Neural cell (in vitro differentiated cells): ENCODE measurements at regions not wholly inside any gene's neighbourhood (a gene's known extent, or its start where the extent isn't known, plus 50 kb on each side); places are given as distances from the start of the nearest gene placed in this dataset.
A peak's percentile ranks its signal among the peaks of the same experiment; 100 is the strongest.
"Not testable (repeated sequence)": the region's sequence is repeated elsewhere in the genome, so short reads cannot be mapped to it uniquely, and the experiment has no call there.

ENCODE experiments used
- H2AFZ ChIP-seq: fragments of 200-600, 300-800 bp; sonication (generic), shearing (Covaris generic); 2 replicates; pipeline ENCODE4 v1.6.0; 2014; ENCODE audit warnings: low read depth, mild to moderate bottlenecking, antibody characterized with exemption, low read length, moderate library complexity
- H3F3A ChIP-seq: fragments of 200-600 bp; shearing (Covaris generic); 2 replicates; pipeline ENCODE4 v1.6.1; 2016; ENCODE audit warnings: mild to moderate bottlenecking, moderate library complexity, mixed read lengths, antibody characterized with exemption, low read length; ENCODE audit not compliant: insufficient read depth, poor library complexity, severe bottlenecking
- H3K27ac ChIP-seq: fragments of 200-600, 300-800 bp; sonication (generic), shearing (Covaris generic); 2 replicates; pipeline ENCODE4 v1.5.1; 2014; ENCODE audit warnings: mild to moderate bottlenecking, low read length, moderate library complexity
- H3K27me3 ChIP-seq: fragments of 300-800, 200-600 bp; sonication (generic), shearing (Covaris generic); 2 replicates; pipeline ENCODE4 v1.6.0; 2014; ENCODE audit warnings: mild to moderate bottlenecking, low read depth, low read length, moderate library complexity; ENCODE audit not compliant: insufficient read depth
- H3K36me3 ChIP-seq: fragments of 300-800, 200-600 bp; sonication (generic), shearing (Covaris generic); 2 replicates; pipeline ENCODE4 v1.5.1; 2014; ENCODE audit warnings: mild to moderate bottlenecking, antibody characterized with exemption, low read length, moderate library complexity; ENCODE audit not compliant: insufficient read depth
- H3K4me2 ChIP-seq: fragments of 300-800, 200-600 bp; sonication (generic), shearing (Covaris generic); 2 replicates; pipeline ENCODE4 v1.6.0; 2014; ENCODE audit warnings: mild to moderate bottlenecking, low read length
- H3K4me3 ChIP-seq: fragments of 300-800, 200-600 bp; sonication (generic), shearing (Covaris generic); 2 replicates; pipeline ENCODE4 v1.5.1; 2014; ENCODE audit warnings: mild to moderate bottlenecking, low read length, moderate library complexity
- H3K79me2 ChIP-seq: fragments of 200-600 bp; shearing (Covaris generic); replicated peaks from 2 replicates; pipeline ENCODE4 v1.6.0; 2014; ENCODE audit warnings: mild to moderate bottlenecking, low read length, moderate library complexity; ENCODE audit not compliant: insufficient read depth
- H3K9ac ChIP-seq: fragments of 300-800, 200-600 bp; sonication (generic), shearing (Covaris generic); 2 replicates; pipeline ENCODE4 v1.6.1; 2016; ENCODE audit warnings: mild to moderate bottlenecking, low read length, mixed read lengths
- H3K9me2 ChIP-seq: fragments of 200-600 bp; shearing (Covaris generic); 2 replicates; pipeline ENCODE4 v1.6.1; 2016; ENCODE audit warnings: mild to moderate bottlenecking, low read length, mixed read lengths; ENCODE audit not compliant: insufficient read depth
- H3K9me3 ChIP-seq: fragments of 200-600, 300-800 bp; sonication (generic), shearing (Covaris generic); 2 replicates; pipeline ENCODE4 v1.6.1; 2016; ENCODE audit warnings: mild to moderate bottlenecking, mixed run types, low read length, moderate library complexity, mixed read lengths
- H4K20me1 ChIP-seq: fragments of 200-600 bp; shearing (Covaris generic); 2 replicates; pipeline ENCODE4 v1.6.1; 2016; ENCODE audit warnings: mild to moderate bottlenecking, mixed run types; ENCODE audit not compliant: insufficient read depth
- EP300 ChIP-seq: fragments of 450-650 bp; conservative IDR thresholded peaks from 2 replicates; pipeline ENCODE4 v1.6.1; 2014; ENCODE audit warnings: antibody characterized with exemption, mild to moderate bottlenecking, moderate library complexity; ENCODE audit not compliant: poor library complexity, severe bottlenecking
- EZH2 ChIP-seq: fragments of 200-600, 300-800 bp; shearing (Covaris generic), sonication (generic); IDR thresholded peaks from 2 replicates; pipeline ENCODE4 v1.6.1; 2014; ENCODE audit warnings: antibody characterized with exemption, low read length, borderline replicate concordance, mild to moderate bottlenecking; ENCODE audit not compliant: insufficient read depth, poor library complexity, severe bottlenecking
- MXI1 ChIP-seq: fragments of 450-650 bp; conservative IDR thresholded peaks from 2 replicates; pipeline ENCODE4 v1.6.1; 2014; ENCODE audit warnings: antibody characterized with exemption, mild to moderate bottlenecking; ENCODE audit not compliant: poor library complexity, severe bottlenecking
- POLR2AphosphoS5 ChIP-seq: IDR thresholded peaks from 2 replicates; pipeline ENCODE4 v1.6.1; 2012
- RAD21 ChIP-seq: fragments of 450-650 bp; conservative IDR thresholded peaks from 2 replicates; pipeline ENCODE4 v1.6.1; 2014; ENCODE audit warnings: antibody characterized with exemption, mild to moderate bottlenecking, moderate library complexity
- SMC3 ChIP-seq: fragments of 450-650 bp; conservative IDR thresholded peaks from 2 replicates; pipeline ENCODE4 v1.6.1; 2014; ENCODE audit warnings: antibody characterized with exemption, mild to moderate bottlenecking, moderate library complexity; ENCODE audit not compliant: poor library complexity
- TAF1 ChIP-seq: IDR thresholded peaks from 2 replicates; pipeline ENCODE4 v1.6.1; 2012; ENCODE audit warnings: low read depth
- TF ChIP-seq, protein P1 (sequence below): fragments of 450-650 bp; IDR thresholded peaks from 2 replicates; pipeline ENCODE4 v1.5.1; 2014; ENCODE audit warnings: antibody characterized with exemption, mild to moderate bottlenecking, moderate library complexity; ENCODE audit not compliant: poor library complexity, severe bottlenecking
- TF ChIP-seq, protein P2 (sequence below): IDR thresholded peaks from 2 replicates; pipeline ENCODE4 v1.6.1; 2012; ENCODE audit warnings: borderline replicate concordance

- not testable (repeated sequence) for H3K9ac ChIP-seq, H3K27me3 ChIP-seq, H2AFZ ChIP-seq, H3K4me3 ChIP-seq, H4K20me1 ChIP-seq, H3K9me2 ChIP-seq, H3K9me3 ChIP-seq, H3F3A ChIP-seq, H3K36me3 ChIP-seq, H3K79me2 ChIP-seq, H3K4me2 ChIP-seq, H3K27ac ChIP-seq
- TF ChIP-seq RAD21 (peak; percentile 73), SMC3 (peak; percentile 82)
- TF ChIP-seq, protein P1, sequence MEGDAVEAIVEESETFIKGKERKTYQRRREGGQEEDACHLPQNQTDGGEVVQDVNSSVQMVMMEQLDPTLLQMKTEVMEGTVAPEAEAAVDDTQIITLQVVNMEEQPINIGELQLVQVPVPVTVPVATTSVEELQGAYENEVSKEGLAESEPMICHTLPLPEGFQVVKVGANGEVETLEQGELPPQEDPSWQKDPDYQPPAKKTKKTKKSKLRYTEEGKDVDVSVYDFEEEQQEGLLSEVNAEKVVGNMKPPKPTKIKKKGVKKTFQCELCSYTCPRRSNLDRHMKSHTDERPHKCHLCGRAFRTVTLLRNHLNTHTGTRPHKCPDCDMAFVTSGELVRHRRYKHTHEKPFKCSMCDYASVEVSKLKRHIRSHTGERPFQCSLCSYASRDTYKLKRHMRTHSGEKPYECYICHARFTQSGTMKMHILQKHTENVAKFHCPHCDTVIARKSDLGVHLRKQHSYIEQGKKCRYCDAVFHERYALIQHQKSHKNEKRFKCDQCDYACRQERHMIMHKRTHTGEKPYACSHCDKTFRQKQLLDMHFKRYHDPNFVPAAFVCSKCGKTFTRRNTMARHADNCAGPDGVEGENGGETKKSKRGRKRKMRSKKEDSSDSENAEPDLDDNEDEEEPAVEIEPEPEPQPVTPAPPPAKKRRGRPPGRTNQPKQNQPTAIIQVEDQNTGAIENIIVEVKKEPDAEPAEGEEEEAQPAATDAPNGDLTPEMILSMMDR: peak; percentile 75
Observed at GRCh38 chr7:29635067-29636008, 71.7 kb downstream of the PRR15 start.

DNA sequence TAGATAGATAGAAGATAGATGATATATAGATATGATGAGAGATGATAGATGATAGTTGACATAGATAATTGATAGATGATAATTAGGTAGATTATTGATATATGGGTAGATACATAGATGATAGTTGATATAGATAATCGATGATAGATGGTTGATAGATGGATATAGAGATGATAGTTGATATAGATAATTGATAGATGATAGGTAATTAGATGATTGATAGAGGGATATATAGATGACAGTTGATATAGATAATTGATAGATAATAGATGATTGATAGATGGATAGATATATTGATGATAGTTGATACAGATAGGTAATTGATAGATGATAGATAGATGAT lies 72.3 kb downstream of the PRR15 start:
- Histone ChIP-seq H3K4me2 (no peak overlapping the region), H3K36me3 (no peaks in the 10 kb centered on the region), H4K20me1 (no peaks in the 10 kb centered on the region), H3F3A (no peaks in the 10 kb centered on the region), H2AFZ (no peak overlapping the region), H3K9me2 (no peaks in the 10 kb centered on the region), H3K27ac (no peak overlapping the region), H3K4me3 (no peak overlapping the region), H3K9ac (no peak overlapping the region), H3K9me3 (no peaks in the 10 kb centered on the region), H3K79me2 (no peaks in the 10 kb centered on the region), H3K27me3 (no peaks in the 10 kb centered on the region)
- TF ChIP-seq EP300 (no peak), RAD21 (peak; percentile 18), SMC3 (peak; percentile 12)
- TF ChIP-seq, protein P1: no peak

- H3K27ac ChIP-seq: no peak overlapping the region
- H3K9me3 ChIP-seq: no peaks in the 10 kb centered on the region
- no peak overlapping the region for H3K9ac ChIP-seq
- H3K27me3 ChIP-seq: no peaks in the 10 kb centered on the region
- TF ChIP-seq EZH2 (no peak), EP300 (no peak), TAF1 (no peak), POLR2AphosphoS5 (no peak), MXI1 (no peak), RAD21 (no peak), SMC3 (no peak)
- TF ChIP-seq, protein P2, sequence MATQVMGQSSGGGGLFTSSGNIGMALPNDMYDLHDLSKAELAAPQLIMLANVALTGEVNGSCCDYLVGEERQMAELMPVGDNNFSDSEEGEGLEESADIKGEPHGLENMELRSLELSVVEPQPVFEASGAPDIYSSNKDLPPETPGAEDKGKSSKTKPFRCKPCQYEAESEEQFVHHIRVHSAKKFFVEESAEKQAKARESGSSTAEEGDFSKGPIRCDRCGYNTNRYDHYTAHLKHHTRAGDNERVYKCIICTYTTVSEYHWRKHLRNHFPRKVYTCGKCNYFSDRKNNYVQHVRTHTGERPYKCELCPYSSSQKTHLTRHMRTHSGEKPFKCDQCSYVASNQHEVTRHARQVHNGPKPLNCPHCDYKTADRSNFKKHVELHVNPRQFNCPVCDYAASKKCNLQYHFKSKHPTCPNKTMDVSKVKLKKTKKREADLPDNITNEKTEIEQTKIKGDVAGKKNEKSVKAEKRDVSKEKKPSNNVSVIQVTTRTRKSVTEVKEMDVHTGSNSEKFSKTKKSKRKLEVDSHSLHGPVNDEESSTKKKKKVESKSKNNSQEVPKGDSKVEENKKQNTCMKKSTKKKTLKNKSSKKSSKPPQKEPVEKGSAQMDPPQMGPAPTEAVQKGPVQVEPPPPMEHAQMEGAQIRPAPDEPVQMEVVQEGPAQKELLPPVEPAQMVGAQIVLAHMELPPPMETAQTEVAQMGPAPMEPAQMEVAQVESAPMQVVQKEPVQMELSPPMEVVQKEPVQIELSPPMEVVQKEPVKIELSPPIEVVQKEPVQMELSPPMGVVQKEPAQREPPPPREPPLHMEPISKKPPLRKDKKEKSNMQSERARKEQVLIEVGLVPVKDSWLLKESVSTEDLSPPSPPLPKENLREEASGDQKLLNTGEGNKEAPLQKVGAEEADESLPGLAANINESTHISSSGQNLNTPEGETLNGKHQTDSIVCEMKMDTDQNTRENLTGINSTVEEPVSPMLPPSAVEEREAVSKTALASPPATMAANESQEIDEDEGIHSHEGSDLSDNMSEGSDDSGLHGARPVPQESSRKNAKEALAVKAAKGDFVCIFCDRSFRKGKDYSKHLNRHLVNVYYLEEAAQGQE: no peak
- TF ChIP-seq, protein P1: no peak
- no peaks in the 10 kb centered on the region for H3K9me2 ChIP-seq
- no peak overlapping the region for H2AFZ ChIP-seq
- no peaks in the 10 kb centered on the region for H4K20me1 ChIP-seq
- no peak overlapping the region for H3K4me3 ChIP-seq
- no peaks in the 10 kb centered on the region for H3K79me2 ChIP-seq
- no peaks in the 10 kb centered on the region for H3K36me3 ChIP-seq
- H3K4me2 ChIP-seq: no peak overlapping the region
- H3F3A ChIP-seq: no peaks in the 10 kb centered on the region
Observed at GRCh38 chr7:29637374-29637773, 73.7 kb downstream of the PRR15 start.
